NCI-H2196 treated with DMSO at 0.1 percent for 48 hours (cell line): ENCODE measurements at regions not wholly inside any gene's neighbourhood (a gene's known extent, or its start where the extent isn't known, plus 50 kb on each side); places are given as distances from the start of the nearest gene placed in this dataset.
A peak's percentile ranks its signal among the peaks of the same experiment; 100 is the strongest.

Source experiments
- DNase-seq: peaks from one replicate; lab custom pipeline; 2025; ENCODE audit not compliant: unreplicated experiment; lab: John Stamatoyannopoulos, UW

DNA sequence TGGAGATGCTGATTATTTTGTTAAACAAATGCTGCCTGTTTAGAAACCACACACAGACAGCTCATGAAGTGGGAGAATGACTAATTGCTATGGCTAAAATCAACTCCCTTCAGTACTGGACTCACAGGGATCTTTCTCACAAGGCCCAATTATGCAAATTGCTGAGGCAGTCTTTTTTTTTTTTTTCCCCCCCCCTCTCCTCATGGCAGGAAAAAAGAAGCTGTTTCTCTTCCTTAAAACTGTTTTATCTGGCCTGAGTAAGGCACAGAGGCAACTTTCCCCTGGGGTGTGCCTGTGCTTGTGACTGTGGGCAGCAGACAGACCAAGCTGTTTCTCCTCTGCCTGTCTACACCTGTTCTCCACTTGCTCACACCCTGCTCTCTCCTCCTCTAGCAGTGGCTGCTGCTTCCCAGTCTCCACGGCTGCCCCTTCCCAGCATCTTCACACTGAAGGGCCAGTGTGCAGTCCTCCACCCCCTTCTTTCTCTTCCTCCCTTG, 65.4 kb upstream of the STEAP1B start:
- DNase-seq: no peak

GRCh38 chr7:22564511-22565045, 64.6 kb upstream of the STEAP1B start:
- DNase-seq: no peak

DNA sequence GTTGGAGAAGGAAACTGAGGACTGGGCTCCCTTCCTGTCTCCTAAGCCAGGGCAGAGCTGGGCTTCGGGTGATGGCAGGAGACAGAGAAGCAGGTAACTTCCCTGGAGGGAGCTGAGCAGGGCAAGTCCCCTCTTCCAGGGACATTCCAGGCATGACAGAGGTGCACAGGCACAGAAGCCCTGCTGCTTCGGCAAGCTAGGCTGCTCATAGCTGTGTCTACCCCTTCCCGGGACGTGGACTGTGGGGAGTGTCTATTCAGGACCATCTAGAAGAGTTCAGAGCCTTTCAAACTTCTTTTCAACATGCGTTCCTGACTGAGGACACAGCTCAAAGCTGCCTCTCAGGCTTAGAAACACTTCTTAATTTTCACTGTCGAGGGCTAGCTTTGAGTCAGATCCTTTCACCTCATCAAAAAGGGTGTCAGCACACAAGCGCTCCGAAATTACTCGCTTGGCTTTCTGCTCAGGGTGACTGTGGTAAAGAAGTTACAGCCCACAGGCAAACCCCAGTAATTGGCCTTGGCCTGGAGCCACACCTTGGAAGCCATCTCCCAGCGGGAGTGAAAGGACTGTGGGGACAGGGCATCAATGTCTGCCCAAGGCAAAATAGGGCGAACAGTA, 63.7 kb upstream of the STEAP1B start:
- no peak for DNase-seq

- no peak for DNase-seq
Observed at GRCh38 chr7:22563032-22563501, 63.1 kb upstream of the STEAP1B start.

DNA sequence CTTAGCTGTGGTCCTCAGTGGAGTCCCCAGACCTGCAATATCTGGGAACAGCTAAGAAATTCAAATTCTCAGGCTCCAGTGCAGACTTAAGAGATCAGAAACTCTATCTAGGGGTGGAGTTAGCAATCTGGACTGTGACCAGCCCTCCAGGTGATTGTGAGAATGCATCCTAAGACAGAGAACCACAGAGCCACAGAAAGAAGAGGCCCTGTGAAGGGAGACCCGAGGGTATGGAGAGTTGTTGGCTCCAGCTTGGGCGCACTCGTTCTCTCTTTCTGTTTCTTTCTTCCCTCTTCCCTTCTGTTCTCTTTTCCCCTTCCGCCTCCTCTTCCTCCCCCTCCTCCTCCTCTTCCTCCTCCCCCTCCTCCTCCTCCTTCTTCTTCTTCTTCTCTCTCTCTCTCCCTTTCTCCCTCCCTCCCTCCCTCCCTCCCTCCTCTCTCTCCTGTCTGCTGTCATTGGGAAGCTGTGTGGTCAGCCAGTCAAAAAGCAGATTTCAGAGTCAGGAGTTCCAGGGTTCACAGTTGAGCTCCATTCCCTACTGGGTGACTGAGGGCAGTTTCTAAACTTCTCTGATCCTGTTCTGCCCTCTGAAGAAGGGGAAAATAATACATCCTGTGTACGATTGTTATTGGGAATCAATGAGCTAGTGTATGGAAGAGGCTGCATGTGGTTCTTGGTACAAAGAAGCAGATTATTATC, 62.1 kb upstream of the STEAP1B start:
- no peak for DNase-seq

GRCh38 chr7:22561321-22561811, 61.4 kb upstream of the STEAP1B start:
- DNase-seq: no peak

DNA sequence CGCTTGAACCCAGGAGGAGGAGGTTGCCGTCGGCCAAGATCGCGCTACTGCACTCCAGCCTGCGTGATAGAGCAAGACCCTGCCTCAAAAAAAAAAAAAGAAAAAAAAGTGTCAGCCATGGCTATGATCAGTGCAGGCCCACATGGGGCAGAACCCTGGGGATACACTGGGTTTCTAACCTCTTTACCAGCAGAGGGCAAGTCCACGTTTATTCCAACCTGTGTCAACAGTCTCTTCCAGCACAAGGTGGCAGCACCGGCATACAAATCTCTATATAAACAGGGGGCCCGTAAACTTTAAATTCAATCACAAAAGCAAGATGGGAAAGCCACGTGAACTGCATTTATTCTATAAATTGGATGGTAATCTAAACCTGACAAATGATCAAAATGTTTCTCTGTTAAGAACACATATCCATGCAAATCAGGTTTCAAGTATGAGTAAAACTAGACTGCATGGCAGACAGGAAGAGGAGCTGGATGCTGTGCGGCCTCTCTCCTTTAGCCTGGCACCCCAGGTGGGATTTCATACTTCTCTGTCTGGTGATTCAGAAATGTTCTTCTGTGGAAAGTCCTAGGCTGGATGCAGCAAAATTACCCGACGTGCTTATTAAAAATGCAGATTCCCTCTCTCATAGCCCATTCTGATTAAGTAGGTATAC, 60.0 kb upstream of the STEAP1B start:
- DNase-seq: peak; percentile 38

- DNase-seq: no peak
Observed at GRCh38 chr7:22557167-22557566, 57.2 kb upstream of the STEAP1B start.

DNA sequence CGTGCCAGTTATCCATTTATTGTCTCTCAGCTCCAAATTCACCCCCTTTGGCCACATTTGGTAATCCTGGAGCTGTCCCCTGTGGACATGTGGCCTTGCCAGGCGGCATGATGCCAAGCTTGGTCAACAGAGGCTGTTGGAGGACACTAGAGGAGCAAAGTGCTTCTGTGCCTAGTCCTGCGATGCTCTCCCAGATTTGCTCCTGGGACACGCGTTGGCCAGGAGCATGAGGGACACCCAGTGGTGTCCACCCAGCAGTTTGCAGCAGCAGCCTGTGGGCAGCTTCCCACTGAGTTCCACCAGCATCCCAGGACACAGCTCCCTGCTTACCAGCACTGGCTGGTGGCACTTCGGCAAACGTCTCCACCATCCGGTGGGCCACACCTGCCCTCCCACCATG, 55.5 kb upstream of the STEAP1B start:
- DNase-seq: no peak

DNA sequence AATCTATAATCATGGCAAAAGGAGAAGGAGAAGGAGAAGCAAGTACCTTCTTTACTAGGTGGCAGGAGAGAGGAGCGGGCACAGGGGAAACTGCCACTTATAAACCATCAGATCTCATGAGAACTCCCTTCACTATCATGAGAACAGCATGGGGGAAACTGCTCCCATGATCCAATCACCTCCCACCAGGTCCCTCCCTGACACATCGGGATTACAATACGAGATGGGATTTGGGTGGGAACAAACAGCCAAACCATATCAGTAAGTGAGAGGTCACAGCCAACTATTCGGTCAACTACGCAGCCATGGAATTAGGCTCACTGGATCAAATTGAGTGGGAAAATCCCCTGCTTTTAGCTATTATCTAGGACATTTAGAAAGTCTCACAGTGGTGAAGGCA, 54.2 kb upstream of the STEAP1B start:
- no peak for DNase-seq

DNA sequence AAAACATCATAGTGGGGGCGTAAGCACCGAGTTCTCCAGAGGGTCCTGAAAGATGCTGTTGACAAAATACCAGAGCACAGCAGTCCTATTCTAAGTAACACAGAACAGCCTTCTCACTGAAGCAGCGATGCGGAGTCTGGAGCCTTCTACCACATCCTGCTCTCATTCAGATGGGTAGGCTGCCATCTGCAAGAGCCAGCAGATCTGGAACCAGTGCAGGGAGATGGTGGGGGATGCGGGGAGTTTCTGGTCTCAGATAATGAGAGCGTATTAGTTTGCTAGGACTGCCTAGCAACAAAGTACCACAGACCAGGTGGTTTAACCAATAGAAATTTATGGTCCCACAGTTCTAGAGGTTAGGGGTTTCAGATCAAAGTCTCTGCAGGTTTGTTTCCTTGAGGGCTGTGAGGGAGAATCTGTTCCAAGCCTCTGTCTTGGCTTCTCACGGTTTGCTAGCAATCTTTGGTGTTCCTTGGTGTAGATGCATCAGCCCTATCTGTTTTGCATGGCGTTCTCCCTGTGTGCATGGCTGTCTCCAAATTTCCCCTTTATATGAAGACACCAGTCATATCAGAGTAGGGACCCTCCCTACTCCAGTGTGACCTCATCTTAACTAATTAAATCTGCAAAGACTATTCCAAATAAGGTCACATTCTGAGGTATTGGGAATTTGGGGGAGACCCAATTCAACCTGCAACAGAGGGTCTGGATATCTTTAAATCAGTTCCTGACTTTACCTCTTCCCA, 52.0 kb upstream of the STEAP1B start:
- DNase-seq: no peak

GRCh38 chr7:22550514-22551030, 50.6 kb upstream of the STEAP1B start:
- DNase-seq: no peak

DNA sequence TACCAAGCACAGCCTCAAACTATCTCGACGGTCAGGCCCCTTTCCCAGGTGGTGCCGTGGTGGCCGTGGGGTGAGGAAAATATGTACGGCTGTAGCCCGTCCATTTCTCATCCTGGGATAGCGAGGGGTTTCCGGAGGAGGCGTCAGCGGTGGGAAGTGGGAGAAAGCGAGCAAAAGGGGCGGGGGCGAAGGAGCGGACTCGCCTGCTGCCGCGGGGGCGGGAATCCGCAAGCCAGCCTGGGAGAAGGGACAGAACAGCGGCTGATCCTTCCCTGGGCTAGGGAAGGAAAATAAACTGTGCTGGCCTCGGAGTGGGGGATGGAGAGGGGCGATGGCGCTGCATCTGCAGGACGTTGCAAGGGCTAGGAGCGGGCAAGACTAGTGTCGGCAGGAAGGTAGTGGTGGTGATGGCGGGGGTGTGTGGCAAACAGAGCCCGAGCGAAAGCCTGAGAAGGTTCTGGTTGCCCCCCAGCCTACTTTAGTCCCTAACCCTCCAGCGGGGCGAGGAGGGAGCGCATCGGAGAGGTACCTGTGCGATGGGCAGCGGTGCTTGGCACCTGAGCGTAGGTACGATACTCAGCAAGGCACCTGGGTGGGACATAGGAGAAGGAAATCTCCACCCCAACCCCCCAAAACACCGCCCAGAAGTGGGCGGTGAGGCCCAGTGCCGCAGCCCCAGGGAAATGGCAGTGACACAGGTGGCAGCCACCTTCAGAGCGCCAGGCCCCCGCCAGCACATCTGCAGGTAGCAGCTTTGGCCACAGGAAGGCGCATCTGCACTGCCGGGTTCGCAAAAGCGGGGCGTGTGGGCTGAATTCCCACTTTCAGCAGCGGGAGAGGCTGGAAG, 49.9 kb upstream of the STEAP1B start:
- no peak for DNase-seq
